SK-N-SH treated with all-trans-retinoic acid at 6 μM for 48 hours (cell line): ENCODE measurements at regions not wholly inside any gene's neighbourhood (a gene's known extent, or its start where the extent isn't known, plus 50 kb on each side); places are given as distances from the start of the nearest gene placed in this dataset.

ENCODE experiments used
- ATAC-seq: fragments of 200-7000 bp; cut with Tn5 transposase; 3 replicates; pipeline ENCODE4 v1.9.1; 2020; ENCODE audit warnings: mild to moderate bottlenecking, moderate library complexity
- ARNTL ChIP-seq: fragments of 450-650 bp; formaldehyde crosslinking; IDR thresholded peaks from 2 replicates; pipeline ENCODE4 v1.5.0; 2020; ENCODE audit warnings: low read depth, mild to moderate bottlenecking, moderate library complexity, borderline replicate concordance
- BACH2 ChIP-seq: fragments of 250-450 bp; sonication (Bioruptor Pico); IDR thresholded peaks from 2 replicates; pipeline ENCODE4 v1.9.0; 2021; ENCODE audit warnings: mild to moderate bottlenecking, borderline replicate concordance
- CREB5 ChIP-seq: fragments of 250-450 bp; sonication (Bioruptor Pico); IDR thresholded peaks from 2 replicates; pipeline ENCODE4 v1.5.1; 2020; ENCODE audit warnings: low read depth, mild to moderate bottlenecking, moderate library complexity
- CSRNP3 ChIP-seq: fragments of 250-450 bp; sonication (Bioruptor Pico); IDR thresholded peaks from 2 replicates; pipeline ENCODE4 v1.5.1; 2021; ENCODE audit warnings: mild to moderate bottlenecking, moderate library complexity
- ESRRG ChIP-seq: fragments of 250-450 bp; sonication (Bioruptor Pico); IDR thresholded peaks from 2 replicates; pipeline ENCODE4 v1.6.1; 2021; ENCODE audit warnings: mild to moderate bottlenecking
- OSR1 ChIP-seq: fragments of 250-450 bp; sonication (Bioruptor Pico); IDR thresholded peaks from 2 replicates; pipeline ENCODE4 v1.8.0; 2022; ENCODE audit warnings: moderate library complexity, mild to moderate bottlenecking, inconsistent platforms
- PATZ1 ChIP-seq: fragments of 250-450 bp; sonication (Bioruptor Pico); IDR thresholded peaks from 2 replicates; pipeline ENCODE4 v1.8.0; 2020; ENCODE audit warnings: mild to moderate bottlenecking, moderate library complexity, borderline replicate concordance
- POU6F1 ChIP-seq: fragments of 250-450 bp; sonication (Bioruptor Pico); IDR thresholded peaks from 2 replicates; pipeline ENCODE4 v1.8.0; 2021; ENCODE audit warnings: low read depth, mild to moderate bottlenecking, moderate library complexity, borderline replicate concordance
- PPARA ChIP-seq: fragments of 250-450 bp; sonication (Bioruptor Pico); IDR thresholded peaks from 2 replicates; pipeline ENCODE4 v1.5.0; 2020; ENCODE audit warnings: mild to moderate bottlenecking, borderline replicate concordance
- RARB ChIP-seq: fragments of 250-450 bp; sonication (Bioruptor Pico); IDR thresholded peaks from 2 replicates; pipeline ENCODE4 v1.8.0; 2021; ENCODE audit warnings: mild to moderate bottlenecking, moderate library complexity
- SNAI2 ChIP-seq: fragments of 250-450 bp; sonication (Bioruptor Pico); IDR thresholded peaks from 2 replicates; pipeline ENCODE4 v1.5.0; 2020; ENCODE audit warnings: mild to moderate bottlenecking, moderate library complexity
- TCF4 ChIP-seq: fragments of 250-450 bp; sonication (Bioruptor Pico); IDR thresholded peaks from 2 replicates; pipeline ENCODE4 v1.8.0; 2021; ENCODE audit warnings: mild to moderate bottlenecking, moderate library complexity, borderline replicate concordance
- TOX ChIP-seq: fragments of 250-450 bp; sonication (Bioruptor Pico); IDR thresholded peaks from 2 replicates; pipeline ENCODE4 v1.8.0; 2021; ENCODE audit warnings: mild to moderate bottlenecking, moderate library complexity, borderline replicate concordance
- TSHZ2 ChIP-seq: fragments of 250-450 bp; sonication (Bioruptor Pico); IDR thresholded peaks from 2 replicates; pipeline ENCODE4 v1.5.0; 2020; ENCODE audit warnings: mild to moderate bottlenecking, moderate library complexity
- ZC3H10 ChIP-seq: fragments of 250-450 bp; sonication (Bioruptor Pico); IDR thresholded peaks from 2 replicates; pipeline ENCODE4 v1.5.1; 2021; ENCODE audit warnings: mild to moderate bottlenecking, moderate library complexity
- ZFP3 ChIP-seq: fragments of 250-450 bp; sonication (Bioruptor Pico); IDR thresholded peaks from 2 replicates; pipeline ENCODE4 v1.5.0; 2020; ENCODE audit warnings: mild to moderate bottlenecking, moderate library complexity
- ZFP30 ChIP-seq: fragments of 450-650 bp; formaldehyde crosslinking; IDR thresholded peaks from 2 replicates; pipeline ENCODE4 v1.5.0; 2022; ENCODE audit warnings: mild to moderate bottlenecking, moderate library complexity
- ZNF565 ChIP-seq: fragments of 450-650 bp; formaldehyde crosslinking; conservative IDR thresholded peaks from 2 replicates; pipeline ENCODE4 v1.5.0; 2020; ENCODE audit warnings: low read depth, mild to moderate bottlenecking, moderate library complexity
- ZNF70 ChIP-seq: fragments of 450-650 bp; formaldehyde crosslinking; IDR thresholded peaks from 2 replicates; pipeline ENCODE4 v1.5.0; 2020; ENCODE audit warnings: mild to moderate bottlenecking, moderate library complexity
- ZNF8 ChIP-seq: fragments of 450-650 bp; formaldehyde crosslinking; IDR thresholded peaks from 2 replicates; pipeline ENCODE4 v1.5.0; 2020; ENCODE audit warnings: mild to moderate bottlenecking, moderate library complexity

- ATAC-seq: no peak
- TF ChIP-seq ZNF8: no peak
- TF ChIP-seq BACH2 (CRISPR knock-in tag): no peak
- TF ChIP-seq, all 23 proteins: peak for 0
Observed at GRCh38 chr2:220588148-220588547, 960.7 kb downstream of the SLC4A3 start.

- no peak for ATAC-seq
- TF ChIP-seq CSRNP3 (CRISPR knock-in tag) (no peak), ZNF8 (no peak), RARB (no peak), ZFP3 (no peak), TSHZ2 (CRISPR knock-in tag) (no peak), ZNF565 (CRISPR knock-in tag) (no peak), CREB5 (CRISPR knock-in tag) (no peak), ESRRG (CRISPR knock-in tag) (no peak), ARNTL (CRISPR knock-in tag) (no peak), POU6F1 (no peak)
- TF ChIP-seq, all 23 proteins: peak for 0
Observed at GRCh38 chr2:220590476-220590875, 963.0 kb downstream of the SLC4A3 start.

- TF ChIP-seq PPARA (no peak), SNAI2 (CRISPR knock-in tag) (no peak), PATZ1 (CRISPR knock-in tag) (no peak), BACH2 (CRISPR knock-in tag) (no peak), OSR1 (CRISPR knock-in tag) (no peak), ARNTL (CRISPR knock-in tag) (no peak), ZC3H10 (CRISPR knock-in tag) (no peak), ZNF70 (CRISPR knock-in tag) (no peak), TSHZ2 (CRISPR knock-in tag) (no peak), TCF4 (no peak), TOX (CRISPR knock-in tag) (no peak), CSRNP3 (CRISPR knock-in tag) (no peak), ZFP30 (CRISPR knock-in tag) (no peak)
- ATAC-seq: no peak
Observed at GRCh38 chr2:220593526-220593925, 966.1 kb downstream of the SLC4A3 start.
